ENCODE measurements at regions not wholly inside any gene's neighbourhood (a gene's known extent, or its start where the extent isn't known, plus 50 kb on each side); places are given as distances from the start of the nearest gene placed in this dataset.

DNA sequence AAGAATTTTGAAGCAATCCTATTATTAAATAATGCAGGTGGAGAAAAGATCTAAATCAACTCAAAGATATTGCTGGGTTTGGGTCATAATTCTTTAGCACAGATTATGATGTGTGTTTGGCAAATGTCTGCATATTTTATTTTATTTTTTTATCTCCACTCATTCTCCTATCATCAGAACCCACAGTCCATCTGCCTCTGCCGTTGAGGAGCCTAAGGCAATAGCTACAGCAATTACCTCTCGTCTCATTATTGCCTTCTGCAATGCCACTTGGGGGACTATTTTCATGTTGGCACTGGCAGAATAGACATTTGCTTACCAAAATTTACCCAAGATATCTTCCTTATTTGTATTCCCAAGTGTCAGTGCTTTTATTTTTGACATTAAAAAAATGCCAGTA lies 815.9 kb upstream of the CNTNAP5 start:
- 41 to 58% methylated on average over 2 of the region's 2 CpGs for WGBS, 2 donors
- Histone ChIP-seq H3K27me3 (no peaks in the 10 kb centered on the region), H3K4me3 (no peak overlapping the region), H3K27ac (no peak overlapping the region), H3K9me3 (no peaks in the 10 kb centered on the region), H3K36me3 (replicated peaks in 1 of 2; ENCODE audit: insufficient read depth in 1 of 2, low read depth in 2 of 2) (no peaks in the 10 kb centered on the region), H3K4me1 (no peaks in the 10 kb centered on the region)
- DNase-seq, result no peak
- TF ChIP-seq, protein P1, sequence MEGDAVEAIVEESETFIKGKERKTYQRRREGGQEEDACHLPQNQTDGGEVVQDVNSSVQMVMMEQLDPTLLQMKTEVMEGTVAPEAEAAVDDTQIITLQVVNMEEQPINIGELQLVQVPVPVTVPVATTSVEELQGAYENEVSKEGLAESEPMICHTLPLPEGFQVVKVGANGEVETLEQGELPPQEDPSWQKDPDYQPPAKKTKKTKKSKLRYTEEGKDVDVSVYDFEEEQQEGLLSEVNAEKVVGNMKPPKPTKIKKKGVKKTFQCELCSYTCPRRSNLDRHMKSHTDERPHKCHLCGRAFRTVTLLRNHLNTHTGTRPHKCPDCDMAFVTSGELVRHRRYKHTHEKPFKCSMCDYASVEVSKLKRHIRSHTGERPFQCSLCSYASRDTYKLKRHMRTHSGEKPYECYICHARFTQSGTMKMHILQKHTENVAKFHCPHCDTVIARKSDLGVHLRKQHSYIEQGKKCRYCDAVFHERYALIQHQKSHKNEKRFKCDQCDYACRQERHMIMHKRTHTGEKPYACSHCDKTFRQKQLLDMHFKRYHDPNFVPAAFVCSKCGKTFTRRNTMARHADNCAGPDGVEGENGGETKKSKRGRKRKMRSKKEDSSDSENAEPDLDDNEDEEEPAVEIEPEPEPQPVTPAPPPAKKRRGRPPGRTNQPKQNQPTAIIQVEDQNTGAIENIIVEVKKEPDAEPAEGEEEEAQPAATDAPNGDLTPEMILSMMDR (IDR thresholded peaks at IDR 0.05), result no peak
- no peak for TF ChIP-seq POLR2A (IDR thresholded peaks at IDR 0.05)
- intact Hi-C loops (cut with DNase I), result no loop called here
- no peak for ATAC-seq

GRCh38 chr2:123211181-123211580 lies 813.9 kb upstream of the CNTNAP5 start:
- DNase-seq (no peak), ATAC-seq (no peak)
- H3K4me3 ChIP-seq, result no peak overlapping the region
- H3K36me3 ChIP-seq (replicated peaks in 1 of 2; ENCODE audit: insufficient read depth in 1 of 2, low read depth in 2 of 2), result no peaks in the 10 kb centered on the region
- H3K27me3 ChIP-seq, result no peaks in the 10 kb centered on the region
- no peak overlapping the region for H3K27ac ChIP-seq
- H3K4me1 ChIP-seq, result no peaks in the 10 kb centered on the region
- intact Hi-C loops (cut with DNase I), result no loop called here
- TF ChIP-seq, protein P1 (IDR thresholded peaks at IDR 0.05), result no peak
- TF ChIP-seq POLR2A (IDR thresholded peaks at IDR 0.05), result no peak
- H3K9me3 ChIP-seq, result no peaks in the 10 kb centered on the region

DNA sequence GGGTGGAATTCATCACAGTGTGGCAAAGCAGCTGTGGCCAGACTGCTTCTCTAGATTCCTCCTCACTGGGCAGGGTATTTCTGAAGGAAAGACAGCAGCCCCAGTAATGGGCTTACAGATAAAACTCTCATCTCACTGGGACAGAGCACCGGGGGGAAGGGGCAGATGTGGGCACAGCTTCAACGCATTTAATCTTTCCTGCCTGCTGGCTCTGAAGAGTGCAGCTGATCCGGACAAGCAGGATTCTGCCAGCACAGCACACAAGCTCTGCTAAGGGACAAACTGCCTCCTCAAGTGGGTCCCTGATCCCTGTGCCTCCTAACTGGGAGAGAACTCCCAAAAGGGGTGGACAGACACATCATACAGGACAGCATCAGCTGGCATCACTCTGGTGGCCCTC lies 779.9 kb upstream of the CNTNAP5 start:
- Histone ChIP-seq H3K4me1 (no peaks in the 10 kb centered on the region), H3K27me3 (no peaks in the 10 kb centered on the region), H3K27ac (no peak overlapping the region), H3K9me3 (no peaks in the 10 kb centered on the region), H3K36me3 (replicated peaks in 1 of 2; ENCODE audit: insufficient read depth in 1 of 2, low read depth in 2 of 2) (no peaks in the 10 kb centered on the region), H3K4me3 (no peak overlapping the region)
- no peak for ATAC-seq
- intact Hi-C loops (cut with DNase I), result no loop called here
- 46 to 80% methylated on average over 1 to 3 of the region's 3 CpGs for WGBS, 2 donors
- TF ChIP-seq, protein P1 (IDR thresholded peaks at IDR 0.05), result no peak
- TF ChIP-seq POLR2A (IDR thresholded peaks at IDR 0.05), result no peak
- no peak for DNase-seq

DNA sequence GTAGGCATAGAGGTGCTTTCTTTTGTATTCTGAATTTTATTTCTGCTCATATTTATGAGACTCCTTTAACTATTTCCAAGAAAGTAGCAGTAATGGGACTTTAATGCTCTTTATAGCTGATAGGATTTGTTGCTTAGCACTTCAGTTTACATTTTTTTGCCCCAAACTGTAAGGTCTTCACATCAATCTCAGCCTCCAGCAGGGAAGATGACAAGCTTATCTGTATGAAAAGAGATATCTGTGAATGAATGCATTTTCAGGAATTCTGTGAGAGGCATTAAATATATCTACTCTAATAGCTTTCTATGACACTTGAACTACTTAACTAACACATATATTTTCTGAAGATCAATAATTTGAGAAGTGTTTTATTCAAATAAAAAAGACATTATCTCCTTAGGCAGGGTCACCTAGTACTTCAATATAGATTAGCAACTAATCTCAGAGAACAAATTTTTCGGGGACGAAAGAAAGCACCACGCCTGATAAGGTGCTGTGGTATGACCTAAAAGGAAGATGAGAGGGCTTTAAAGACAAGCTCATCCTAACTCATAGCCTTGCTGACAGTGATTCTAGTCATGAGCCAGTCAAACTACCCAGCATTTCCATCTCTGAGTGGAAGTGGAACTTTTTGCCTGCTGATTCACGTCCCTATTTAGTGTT lies 766.1 kb upstream of the CNTNAP5 start:
- 46 to 73% methylated on average over 4 of the region's 4 CpGs for whole genome bisulfite sequencing, 2 donors
- intact Hi-C loops (cut with DNase I), result no loop called here
- DNase-seq (no peak), ATAC-seq (no peak)
- H3K4me1 ChIP-seq, result no peaks in the 10 kb centered on the region
- TF ChIP-seq POLR2A (IDR thresholded peaks at IDR 0.05), result no peak
- TF ChIP-seq, protein P1 (IDR thresholded peaks at IDR 0.05), result no peak
- no peak overlapping the region for H3K27ac ChIP-seq
- H3K36me3 ChIP-seq (replicated peaks in 1 of 2; ENCODE audit: insufficient read depth in 1 of 2, low read depth in 2 of 2), result no peaks in the 10 kb centered on the region
- no peaks in the 10 kb centered on the region for H3K27me3 ChIP-seq
- no peak overlapping the region for H3K4me3 ChIP-seq
- no peaks in the 10 kb centered on the region for H3K9me3 ChIP-seq

DNA sequence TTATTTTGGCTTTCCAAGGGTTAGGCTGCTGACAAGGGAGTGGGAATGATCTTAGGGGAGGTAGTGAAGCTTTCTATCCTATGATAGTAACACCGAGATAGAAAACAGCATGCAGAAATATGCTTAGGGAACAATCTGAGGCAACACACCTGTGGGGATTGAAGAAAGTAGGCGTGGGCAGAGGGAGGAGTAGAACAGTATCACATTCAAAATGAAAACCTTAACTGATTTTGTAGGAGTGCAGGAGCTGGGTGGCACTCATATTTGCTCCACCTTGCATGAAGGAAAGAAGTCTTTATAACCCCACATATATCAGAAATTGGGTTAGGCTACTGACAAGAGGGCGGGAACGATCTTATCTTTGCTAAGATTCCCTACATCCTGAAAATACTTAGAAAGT lies 762.2 kb upstream of the CNTNAP5 start:
- H3K36me3 ChIP-seq (replicated peaks in 1 of 2; ENCODE audit: insufficient read depth in 1 of 2, low read depth in 2 of 2), result no peaks in the 10 kb centered on the region
- H3K9me3 ChIP-seq, result no peaks in the 10 kb centered on the region
- intact Hi-C loops (cut with DNase I), result no loop called here
- no peak overlapping the region for H3K27ac ChIP-seq
- no peak overlapping the region for H3K4me3 ChIP-seq
- no peaks in the 10 kb centered on the region for H3K27me3 ChIP-seq
- no peak for ATAC-seq
- TF ChIP-seq, protein P1 (IDR thresholded peaks at IDR 0.05), result no peak
- TF ChIP-seq POLR2A (IDR thresholded peaks at IDR 0.05), result no peak
- DNase-seq, result no peak
- 66 to 74% methylated on average over 4 of the region's 4 CpGs for WGBS, 2 donors
- H3K4me1 ChIP-seq, result no peaks in the 10 kb centered on the region

Measured in body of pancreas (tissue), 4 donors.